ENCODE measurements at regions not wholly inside any gene's neighbourhood (a gene's known extent, or its start where the extent isn't known, plus 50 kb on each side); places are given as distances from the start of the nearest gene placed in this dataset.

- TF ChIP-seq, protein P1, sequence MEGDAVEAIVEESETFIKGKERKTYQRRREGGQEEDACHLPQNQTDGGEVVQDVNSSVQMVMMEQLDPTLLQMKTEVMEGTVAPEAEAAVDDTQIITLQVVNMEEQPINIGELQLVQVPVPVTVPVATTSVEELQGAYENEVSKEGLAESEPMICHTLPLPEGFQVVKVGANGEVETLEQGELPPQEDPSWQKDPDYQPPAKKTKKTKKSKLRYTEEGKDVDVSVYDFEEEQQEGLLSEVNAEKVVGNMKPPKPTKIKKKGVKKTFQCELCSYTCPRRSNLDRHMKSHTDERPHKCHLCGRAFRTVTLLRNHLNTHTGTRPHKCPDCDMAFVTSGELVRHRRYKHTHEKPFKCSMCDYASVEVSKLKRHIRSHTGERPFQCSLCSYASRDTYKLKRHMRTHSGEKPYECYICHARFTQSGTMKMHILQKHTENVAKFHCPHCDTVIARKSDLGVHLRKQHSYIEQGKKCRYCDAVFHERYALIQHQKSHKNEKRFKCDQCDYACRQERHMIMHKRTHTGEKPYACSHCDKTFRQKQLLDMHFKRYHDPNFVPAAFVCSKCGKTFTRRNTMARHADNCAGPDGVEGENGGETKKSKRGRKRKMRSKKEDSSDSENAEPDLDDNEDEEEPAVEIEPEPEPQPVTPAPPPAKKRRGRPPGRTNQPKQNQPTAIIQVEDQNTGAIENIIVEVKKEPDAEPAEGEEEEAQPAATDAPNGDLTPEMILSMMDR (IDR thresholded peaks at IDR 0.05), result no peak
- no peak for TF ChIP-seq ZFX (IDR thresholded peaks at IDR 0.05; ENCODE audit: borderline replicate concordance)
Observed at GRCh38 chr7:51521054-51521453, 204.4 kb upstream of the COBL start.

All from 22Rv1 (cell line).